BE2C (cell line): ENCODE measurements at regions not wholly inside any gene's neighbourhood (a gene's known extent, or its start where the extent isn't known, plus 50 kb on each side); places are given as distances from the start of the nearest gene placed in this dataset.

ENCODE experiments used
- DNase-seq: peaks from one replicate; pipeline ENCODE4 v3.0.0-alpha.2; 2020
- H3K27me3 ChIP-seq: fragments of 250-450 bp; sonication (Bioruptor Pico); 2 replicates; pipeline ENCODE4 v1.5.1; 2020; ENCODE audit warnings: mild to moderate bottlenecking
- H3K36me3 ChIP-seq: fragments of 250-450 bp; sonication (Bioruptor Pico); 2 replicates; pipeline ENCODE4 v1.5.1; 2020; ENCODE audit warnings: mild to moderate bottlenecking
- H3K4me1 ChIP-seq: fragments of 250-450 bp; sonication (Bioruptor Pico); 2 replicates; pipeline ENCODE4 v1.5.1; 2020
- H3K4me3 ChIP-seq: 2 replicates; pipeline ENCODE4 v1.5.1; 2011; ENCODE audit warnings: low read depth, low read length
- H3K9me3 ChIP-seq: fragments of 250-450 bp; sonication (Bioruptor Pico); 2 replicates; pipeline ENCODE4 v1.5.1; 2020
- TF ChIP-seq, protein P1 (sequence below): IDR thresholded peaks from 2 replicates; pipeline ENCODE4 v1.5.1; 2012; ENCODE audit warnings: mild to moderate bottlenecking, low read depth, low read length

DNA sequence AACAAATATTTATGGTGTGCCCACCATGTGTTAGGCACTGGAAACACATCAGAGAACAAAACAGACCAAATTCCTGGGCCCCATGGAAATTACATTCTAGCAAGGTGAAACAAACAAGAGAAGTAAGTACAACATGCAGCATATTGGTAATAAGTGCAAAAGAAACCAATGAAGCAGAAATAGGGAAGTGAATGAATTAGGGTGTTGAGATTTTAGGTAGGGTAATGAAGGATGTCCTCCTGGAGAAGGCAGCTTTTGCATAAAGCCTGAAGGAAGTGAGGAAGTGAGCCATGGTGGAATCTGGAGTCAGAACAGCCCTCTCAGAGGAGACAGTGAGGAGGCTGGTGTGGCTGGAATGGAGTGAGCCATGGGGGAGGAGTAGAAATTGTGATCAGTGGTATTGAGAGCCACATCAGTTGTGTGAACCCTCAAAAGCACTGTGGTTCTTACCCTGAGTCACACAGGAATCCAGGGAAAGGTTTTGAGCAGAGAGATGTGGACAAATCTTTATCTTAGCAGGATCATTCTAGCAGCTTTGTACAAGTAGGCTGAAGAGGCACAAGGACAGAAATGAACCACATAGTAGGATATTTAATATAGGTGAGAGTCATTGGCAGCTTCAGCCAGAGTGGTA is 52.7 kb upstream of the ARL15 start:
- no peak for DNase-seq
- Histone ChIP-seq H3K27me3 (no peaks in the 10 kb centered on the region), H3K36me3 (no peaks in the 10 kb centered on the region), H3K9me3 (no peaks in the 10 kb centered on the region), H3K4me1 (no peaks in the 10 kb centered on the region), H3K4me3 (no peak overlapping the region)
- TF ChIP-seq, protein P1, sequence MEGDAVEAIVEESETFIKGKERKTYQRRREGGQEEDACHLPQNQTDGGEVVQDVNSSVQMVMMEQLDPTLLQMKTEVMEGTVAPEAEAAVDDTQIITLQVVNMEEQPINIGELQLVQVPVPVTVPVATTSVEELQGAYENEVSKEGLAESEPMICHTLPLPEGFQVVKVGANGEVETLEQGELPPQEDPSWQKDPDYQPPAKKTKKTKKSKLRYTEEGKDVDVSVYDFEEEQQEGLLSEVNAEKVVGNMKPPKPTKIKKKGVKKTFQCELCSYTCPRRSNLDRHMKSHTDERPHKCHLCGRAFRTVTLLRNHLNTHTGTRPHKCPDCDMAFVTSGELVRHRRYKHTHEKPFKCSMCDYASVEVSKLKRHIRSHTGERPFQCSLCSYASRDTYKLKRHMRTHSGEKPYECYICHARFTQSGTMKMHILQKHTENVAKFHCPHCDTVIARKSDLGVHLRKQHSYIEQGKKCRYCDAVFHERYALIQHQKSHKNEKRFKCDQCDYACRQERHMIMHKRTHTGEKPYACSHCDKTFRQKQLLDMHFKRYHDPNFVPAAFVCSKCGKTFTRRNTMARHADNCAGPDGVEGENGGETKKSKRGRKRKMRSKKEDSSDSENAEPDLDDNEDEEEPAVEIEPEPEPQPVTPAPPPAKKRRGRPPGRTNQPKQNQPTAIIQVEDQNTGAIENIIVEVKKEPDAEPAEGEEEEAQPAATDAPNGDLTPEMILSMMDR = no peak

DNA sequence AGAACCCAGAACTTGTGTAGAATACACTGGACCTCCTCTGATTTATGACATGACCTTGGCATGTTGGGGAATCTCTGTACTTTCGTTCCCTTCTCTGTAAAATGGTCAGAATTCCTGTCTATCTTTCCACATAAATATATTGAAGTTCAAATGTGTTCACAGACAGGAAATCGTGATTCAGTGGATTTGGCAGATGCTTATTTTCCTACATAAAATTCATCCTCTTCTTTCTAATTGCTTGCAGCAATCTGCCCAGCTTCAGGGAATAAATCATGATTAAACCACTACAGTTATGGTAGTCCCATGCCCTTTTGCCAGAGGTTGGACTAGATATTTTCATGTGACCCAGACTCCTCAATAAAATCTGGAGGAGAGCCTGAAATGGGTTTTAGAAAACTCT is 52.1 kb upstream of the ARL15 start:
- no peak for DNase-seq
- H3K9me3 ChIP-seq = no peaks in the 10 kb centered on the region
- no peaks in the 10 kb centered on the region for H3K4me1 ChIP-seq
- TF ChIP-seq, protein P1 = no peak
- no peaks in the 10 kb centered on the region for H3K36me3 ChIP-seq
- H3K27me3 ChIP-seq = no peaks in the 10 kb centered on the region
- H3K4me3 ChIP-seq = no peak overlapping the region

DNA sequence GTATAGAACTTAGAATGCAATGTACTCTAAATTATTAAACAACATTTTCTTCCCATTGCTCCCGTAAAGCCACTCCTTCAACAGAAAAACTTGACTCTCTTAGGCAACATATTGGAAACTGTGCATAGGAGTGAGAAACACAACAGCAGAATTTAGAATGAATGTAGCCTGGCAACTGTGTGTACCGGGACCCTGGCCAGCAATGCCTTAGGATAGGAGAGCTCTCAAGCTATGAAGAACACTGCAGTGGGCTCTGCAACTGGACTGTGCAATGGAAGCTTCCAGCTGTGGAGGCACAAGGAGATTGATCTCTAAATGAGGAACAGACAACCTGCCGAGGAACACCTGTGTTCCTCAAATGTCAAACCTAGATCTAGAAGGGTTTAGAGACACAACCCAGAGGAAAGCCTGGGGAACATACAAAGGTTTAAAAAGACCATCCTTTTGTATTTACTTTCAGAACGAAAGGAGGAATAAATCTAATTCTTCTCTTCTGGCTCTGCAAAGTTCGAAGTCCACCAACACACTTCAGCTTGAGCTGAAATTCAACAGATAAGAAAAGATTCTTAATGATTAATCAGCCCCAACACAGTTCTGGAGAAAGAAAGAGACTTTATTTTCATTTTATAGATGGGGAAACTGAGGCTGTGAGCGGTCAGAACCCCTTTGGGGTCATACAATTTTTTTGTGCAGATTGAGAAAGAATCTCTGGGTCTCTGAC is 51.5 kb upstream of the ARL15 start:
- Histone ChIP-seq H3K4me1 (no peaks in the 10 kb centered on the region), H3K4me3 (no peak overlapping the region), H3K36me3 (no peaks in the 10 kb centered on the region), H3K27me3 (no peaks in the 10 kb centered on the region), H3K9me3 (no peaks in the 10 kb centered on the region)
- TF ChIP-seq, protein P1 = no peak
- DNase-seq = no peak

DNA sequence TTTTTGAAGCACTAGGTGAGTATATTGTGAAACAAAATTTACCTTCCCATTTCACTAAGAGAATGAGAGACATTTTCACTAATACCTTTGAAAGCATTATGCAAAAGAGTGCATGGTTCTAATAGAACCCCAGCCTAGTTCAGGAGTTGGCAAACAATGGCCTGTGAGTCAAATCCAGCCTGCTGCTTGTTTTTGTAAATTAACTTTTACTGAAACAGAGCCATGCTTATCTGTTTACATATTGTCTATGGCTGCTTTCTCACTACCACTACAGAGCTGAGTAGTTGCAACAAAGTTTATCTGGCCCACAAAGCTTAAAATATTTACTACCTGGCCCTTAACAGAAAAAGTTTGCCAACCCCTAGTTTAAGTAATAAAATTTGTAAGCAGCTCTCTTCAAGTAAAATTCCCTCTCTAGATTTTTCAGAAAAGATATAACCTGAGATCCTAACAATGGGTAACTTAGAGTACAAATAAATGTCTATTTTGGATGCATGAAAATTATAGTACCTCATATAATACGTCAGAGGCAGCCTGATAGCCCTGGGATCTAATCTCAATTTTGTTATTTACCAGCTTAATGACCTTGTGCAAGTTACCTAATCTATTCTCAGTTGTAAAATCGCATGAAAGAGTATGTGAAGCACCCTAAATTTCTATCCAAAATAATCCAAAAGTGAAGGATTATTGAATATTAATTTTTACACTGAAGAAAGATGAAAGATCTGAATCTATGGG is 50.7 kb upstream of the ARL15 start:
- TF ChIP-seq, protein P1 = no peak
- H3K27me3 ChIP-seq = no peaks in the 10 kb centered on the region
- H3K9me3 ChIP-seq = no peaks in the 10 kb centered on the region
- no peak overlapping the region for H3K4me3 ChIP-seq
- no peak for DNase-seq
- no peaks in the 10 kb centered on the region for H3K36me3 ChIP-seq
- no peaks in the 10 kb centered on the region for H3K4me1 ChIP-seq
